ENCODE measurements at regions not wholly inside any gene's neighbourhood (a gene's known extent, or its start where the extent isn't known, plus 50 kb on each side); places are given as distances from the start of the nearest gene placed in this dataset.

GRCh38 chr3:66672830-66673229 is 172.0 kb upstream of the LRIG1 start:
- DNase-seq (ENCODE audit: low read depth) = no peak
- TF ChIP-seq CTCF (IDR thresholded peaks at IDR 0.05; ENCODE audit: insufficient read depth, low read depth, low read length, missing control alignments) = no peak
- no peak overlapping the region for H3K4me3 ChIP-seq (ENCODE audit: low read length)

GRCh38 chr3:66673293-66673692 is 172.5 kb upstream of the LRIG1 start:
- H3K4me3 ChIP-seq (ENCODE audit: low read length) = no peak overlapping the region
- TF ChIP-seq CTCF (IDR thresholded peaks at IDR 0.05; ENCODE audit: insufficient read depth, low read depth, low read length, missing control alignments) = no peak
- no peak for DNase-seq (ENCODE audit: low read depth)

GRCh38 chr3:66675366-66675765 is 174.5 kb upstream of the LRIG1 start:
- DNase-seq (ENCODE audit: low read depth) = peak; percentile 46
- H3K4me3 ChIP-seq (ENCODE audit: low read length) = no peak overlapping the region
- no peak for TF ChIP-seq CTCF (IDR thresholded peaks at IDR 0.05; ENCODE audit: insufficient read depth, low read depth, low read length, missing control alignments)

- no peak for TF ChIP-seq CTCF (IDR thresholded peaks at IDR 0.05; ENCODE audit: insufficient read depth, low read depth, low read length, missing control alignments)
- no peak overlapping the region for H3K4me3 ChIP-seq (ENCODE audit: low read length)
- DNase-seq (ENCODE audit: low read depth) = peak; percentile 43
Measured at GRCh38 chr3:66692042-66692765, 191.4 kb upstream of the LRIG1 start.

- no peak for TF ChIP-seq CTCF (IDR thresholded peaks at IDR 0.05; ENCODE audit: insufficient read depth, low read depth, low read length, missing control alignments)
- no peak overlapping the region for H3K4me3 ChIP-seq (ENCODE audit: low read length)
- no peak for DNase-seq (ENCODE audit: low read depth)
Measured at GRCh38 chr3:66692766-66693150, 191.9 kb upstream of the LRIG1 start.

- TF ChIP-seq CTCF (IDR thresholded peaks at IDR 0.05; ENCODE audit: insufficient read depth, low read depth, low read length, missing control alignments) = no peak
- H3K4me3 ChIP-seq (ENCODE audit: low read length) = no peak overlapping the region
- DNase-seq (ENCODE audit: low read depth) = peak; percentile 17
Measured at GRCh38 chr3:66693461-66694031, 192.7 kb upstream of the LRIG1 start.

- no peak overlapping the region for H3K4me3 ChIP-seq (ENCODE audit: low read length)
- DNase-seq (ENCODE audit: low read depth) = no peak
- TF ChIP-seq CTCF (IDR thresholded peaks at IDR 0.05; ENCODE audit: insufficient read depth, low read depth, low read length, missing control alignments) = no peak
Measured at GRCh38 chr3:66702126-66702525, 201.3 kb upstream of the LRIG1 start.
